GM19023 (cell line): ENCODE measurements at regions not wholly inside any gene's neighbourhood (a gene's known extent, or its start where the extent isn't known, plus 50 kb on each side); places are given as distances from the start of the nearest gene placed in this dataset.

Experiments
- ATAC-seq: cut with Tn5 transposase; IDR thresholded peaks from one replicate; pipeline ENCODE4 v1.9.1; 2021; ENCODE audit warnings: mild to moderate bottlenecking, moderate library complexity; ENCODE audit not compliant: unreplicated experiment

DNA sequence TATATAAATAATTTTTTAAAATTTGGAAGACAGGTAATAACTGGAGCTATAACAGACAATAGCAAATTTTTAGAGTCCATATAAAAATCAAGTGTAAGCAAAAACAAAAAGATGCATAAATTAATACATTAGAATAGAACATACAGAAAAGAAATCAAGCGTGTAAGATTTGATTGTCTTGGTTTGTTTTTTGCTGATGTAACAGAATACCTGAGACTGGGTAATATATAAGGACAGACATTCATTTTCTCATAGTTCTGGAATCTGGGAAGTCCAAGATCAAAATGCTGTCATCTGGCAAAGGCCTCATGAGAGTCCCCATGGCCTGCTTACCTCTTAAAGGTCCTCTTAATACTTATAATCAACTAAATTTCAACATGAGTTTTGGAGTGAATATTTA, 1010.1 kb downstream of the CDH18 start:
- no peak for ATAC-seq

DNA sequence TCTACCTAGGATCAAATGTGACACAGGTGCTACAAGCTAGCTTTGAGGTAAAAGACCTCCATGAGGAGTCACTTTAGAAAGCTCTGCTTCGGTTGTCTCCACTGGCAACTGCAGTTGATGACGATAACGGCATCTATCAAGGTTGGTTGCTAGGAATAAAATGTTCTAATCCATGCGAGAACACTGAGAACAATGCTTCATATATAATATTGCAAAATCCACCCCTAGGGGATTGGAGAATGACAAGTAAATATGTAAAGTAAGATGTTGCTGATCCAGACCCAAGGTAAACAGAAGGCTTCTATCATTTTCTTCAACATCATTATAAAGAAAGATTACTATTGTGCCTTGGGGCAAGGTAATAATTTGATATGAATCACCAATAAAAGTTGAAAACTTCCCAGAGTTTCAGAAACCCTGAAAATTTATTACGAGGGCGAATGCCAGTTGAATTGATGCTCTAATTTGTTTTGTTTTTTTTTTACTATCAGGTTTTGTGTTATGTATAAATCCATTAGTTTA, 1003.4 kb downstream of the CDH18 start:
- no peak for ATAC-seq

DNA sequence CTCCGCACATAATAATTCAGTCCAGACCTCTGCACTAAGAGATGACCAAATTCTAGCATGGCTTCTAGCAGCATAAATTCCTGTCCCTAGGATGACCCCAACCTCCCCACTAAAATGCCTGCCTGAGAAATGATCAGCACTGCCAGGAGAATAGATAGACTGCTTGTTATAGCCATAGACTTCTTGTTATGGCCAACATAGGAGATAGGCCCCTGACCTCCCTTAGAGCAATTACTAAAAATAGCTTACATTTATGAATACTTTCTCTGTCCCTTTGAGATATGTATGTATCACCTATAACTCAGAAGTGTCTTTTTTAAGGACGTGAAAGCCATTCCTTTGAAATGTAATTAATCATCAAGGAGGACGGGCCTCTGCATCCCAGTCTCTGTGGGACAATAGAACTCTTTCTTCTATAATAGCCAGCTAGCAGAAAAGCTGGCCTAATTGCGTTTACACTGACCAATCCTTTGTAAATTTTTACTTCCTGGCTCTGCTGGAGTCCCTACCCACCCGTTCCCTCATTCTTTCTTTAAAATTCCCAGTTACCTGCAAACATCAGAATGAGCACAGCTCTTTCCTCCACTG, 1002.7 kb downstream of the CDH18 start:
- ATAC-seq = no peak

DNA sequence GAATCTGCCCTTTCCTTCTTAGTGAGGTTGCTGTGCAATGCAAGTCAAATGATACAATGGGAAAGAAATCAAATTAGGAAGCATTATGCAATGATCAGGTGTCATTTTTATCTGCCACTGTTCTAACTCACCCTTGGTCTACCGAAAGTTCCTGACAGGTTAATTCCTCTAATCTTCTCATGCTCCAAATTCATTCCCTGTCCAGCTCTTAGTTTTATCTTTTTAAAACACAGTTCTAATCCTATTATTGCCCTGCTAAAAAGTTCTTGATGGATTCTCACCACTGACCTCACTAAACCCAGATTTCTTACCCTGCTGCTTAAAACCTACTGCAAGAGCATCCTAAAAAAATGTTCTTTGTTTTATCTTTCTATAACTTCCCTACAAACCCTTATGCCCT, 1000.9 kb downstream of the CDH18 start:
- ATAC-seq = no peak

DNA sequence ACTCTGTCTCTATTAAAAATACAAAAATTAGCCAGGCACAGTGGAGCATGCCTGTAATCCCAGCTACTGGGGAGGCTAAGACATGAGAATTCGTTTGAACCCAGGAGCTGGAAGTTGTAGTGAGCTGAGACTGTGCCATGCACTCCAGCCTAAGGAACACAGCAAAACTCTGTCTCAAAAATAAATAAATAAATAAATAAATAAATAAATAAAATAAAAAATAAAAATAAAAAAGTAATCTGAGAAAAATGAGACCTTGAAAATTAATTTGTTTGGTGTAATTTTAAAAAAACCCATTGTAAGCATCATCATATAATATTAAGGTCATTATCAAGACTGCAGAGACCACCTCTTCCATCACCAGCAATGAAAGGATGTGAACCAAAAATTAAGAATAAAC, 997.1 kb downstream of the CDH18 start:
- ATAC-seq = no peak

DNA sequence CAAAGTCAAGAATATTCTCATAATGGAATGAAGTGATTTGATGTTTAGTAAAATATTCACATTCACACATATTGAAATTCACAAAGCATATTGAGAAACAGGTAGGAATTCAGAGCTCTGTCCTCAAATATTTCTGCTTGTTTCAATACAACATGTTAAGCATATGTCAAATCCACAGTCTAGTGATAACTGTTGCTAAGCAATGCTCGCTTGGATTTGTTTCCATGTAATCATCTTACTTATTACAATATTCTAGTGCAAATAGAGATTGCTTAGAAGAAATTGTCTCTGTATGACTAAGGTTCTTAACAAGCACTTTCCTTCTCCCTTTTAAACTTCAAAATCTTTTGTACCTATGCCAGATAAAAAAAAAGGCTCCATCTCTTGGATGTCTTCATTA, 995.7 kb downstream of the CDH18 start:
- ATAC-seq = no peak

DNA sequence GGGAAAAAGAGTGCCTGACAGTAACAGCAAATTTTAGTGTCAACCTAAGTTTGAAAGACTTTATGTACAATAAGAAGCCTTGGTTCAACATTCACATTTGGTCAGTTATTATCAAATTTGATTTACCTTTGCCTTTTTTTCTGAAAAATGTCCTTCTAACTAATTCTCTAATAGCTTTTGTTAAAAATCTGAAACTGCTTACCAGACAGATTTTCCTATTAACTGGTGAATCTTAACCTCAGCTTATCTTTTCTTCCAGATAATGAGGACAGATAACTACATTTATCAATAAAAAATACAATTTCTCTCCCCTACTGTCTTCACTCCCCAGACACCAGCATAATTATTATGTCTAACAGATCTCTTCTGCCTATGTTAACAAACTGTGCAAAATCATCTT, 988.5 kb downstream of the CDH18 start:
- no peak for ATAC-seq

DNA sequence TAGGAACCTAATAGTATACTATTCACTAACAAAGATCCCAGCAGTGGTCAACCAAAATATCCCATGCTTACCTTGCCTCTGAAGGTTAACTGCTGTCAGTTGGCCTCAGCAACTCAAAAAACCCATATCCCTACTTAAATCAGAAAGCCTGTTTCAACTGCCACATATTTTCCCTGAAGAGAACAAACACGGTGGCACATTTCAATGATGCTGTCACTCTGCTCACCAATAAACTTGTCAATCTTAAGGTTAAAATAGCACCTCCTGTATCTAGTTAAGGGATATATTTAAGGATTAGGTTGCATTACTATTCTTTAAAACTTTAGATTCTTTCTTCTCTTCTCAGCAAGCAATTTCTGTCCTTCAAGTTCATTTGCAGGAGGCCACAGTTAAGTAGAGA, 986.9 kb downstream of the CDH18 start:
- no peak for ATAC-seq

DNA sequence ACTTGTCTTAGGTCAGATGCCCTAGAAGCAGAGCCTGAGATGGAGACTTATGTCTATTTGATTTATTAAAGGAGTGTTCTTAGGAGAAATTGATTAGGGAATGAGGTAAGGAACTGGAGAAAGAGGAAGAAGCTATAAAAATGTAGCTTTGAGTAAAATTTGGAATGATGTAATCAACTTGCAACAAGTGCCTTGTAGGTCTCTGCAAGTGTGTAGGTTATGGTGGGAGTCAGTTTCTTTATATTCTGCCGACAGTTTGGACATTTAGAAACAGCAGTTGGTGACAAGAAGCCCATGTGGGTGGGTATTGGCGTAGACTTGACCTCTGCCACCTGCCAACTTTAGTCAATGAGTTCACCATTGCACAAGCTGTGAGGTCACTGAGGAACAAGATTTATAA, 986.5 kb downstream of the CDH18 start:
- ATAC-seq = no peak

DNA sequence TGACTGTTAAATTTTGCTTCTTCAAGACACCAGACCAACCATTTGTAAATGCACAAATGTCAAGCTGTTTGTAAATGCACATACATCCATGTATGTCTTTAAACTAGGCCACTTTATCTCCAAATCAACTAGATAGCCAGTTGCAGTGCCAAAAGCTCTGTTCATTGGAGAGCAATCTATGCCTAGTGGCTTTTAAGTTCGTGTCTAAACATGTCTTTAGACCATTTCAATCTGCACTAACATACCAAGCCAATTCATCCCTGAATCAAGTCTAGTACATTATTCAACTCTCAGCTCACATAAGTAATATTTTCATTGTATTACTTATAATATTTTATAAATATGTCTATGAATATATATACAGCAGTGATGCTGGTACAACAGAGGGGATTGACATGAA, 985.9 kb downstream of the CDH18 start:
- no peak for ATAC-seq

DNA sequence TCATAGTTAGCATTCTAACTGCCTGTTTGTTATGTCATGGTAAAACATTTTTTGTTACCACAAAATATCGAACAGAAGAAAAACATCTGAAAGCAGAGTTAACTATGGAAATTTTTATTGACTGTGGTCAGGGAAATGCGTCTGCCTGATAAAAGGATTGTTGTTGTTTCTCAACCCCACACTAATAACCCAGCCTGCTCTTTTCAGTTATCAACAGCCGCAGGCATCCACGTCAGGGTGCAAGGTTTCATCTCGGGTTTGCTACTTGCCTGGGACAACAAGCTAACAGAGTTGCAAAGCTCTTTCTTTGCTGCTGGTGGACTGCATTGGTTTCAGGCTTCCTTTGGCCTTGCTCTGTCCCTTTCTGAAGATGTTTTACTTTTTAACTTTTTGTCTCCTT, 969.2 kb downstream of the CDH18 start:
- ATAC-seq = no peak

DNA sequence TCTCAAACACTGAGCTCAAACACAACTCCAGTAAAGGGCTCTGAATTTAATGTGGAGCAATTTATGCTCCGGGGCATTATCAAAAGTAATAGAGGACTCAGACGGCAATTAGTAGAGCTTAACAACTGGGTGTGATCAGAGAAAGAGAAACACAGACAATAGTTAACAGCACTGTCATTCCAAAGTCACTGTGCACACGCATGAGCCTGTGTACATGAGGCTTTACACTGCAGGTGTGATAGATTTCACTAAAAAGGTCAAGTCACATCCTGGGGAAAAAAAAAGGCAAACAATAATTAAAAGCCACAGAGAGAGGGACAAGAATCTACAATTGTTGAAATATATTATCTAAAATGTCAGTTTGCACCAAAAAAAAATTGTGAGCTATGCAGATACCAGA, 956.5 kb downstream of the CDH18 start:
- ATAC-seq = no peak

DNA sequence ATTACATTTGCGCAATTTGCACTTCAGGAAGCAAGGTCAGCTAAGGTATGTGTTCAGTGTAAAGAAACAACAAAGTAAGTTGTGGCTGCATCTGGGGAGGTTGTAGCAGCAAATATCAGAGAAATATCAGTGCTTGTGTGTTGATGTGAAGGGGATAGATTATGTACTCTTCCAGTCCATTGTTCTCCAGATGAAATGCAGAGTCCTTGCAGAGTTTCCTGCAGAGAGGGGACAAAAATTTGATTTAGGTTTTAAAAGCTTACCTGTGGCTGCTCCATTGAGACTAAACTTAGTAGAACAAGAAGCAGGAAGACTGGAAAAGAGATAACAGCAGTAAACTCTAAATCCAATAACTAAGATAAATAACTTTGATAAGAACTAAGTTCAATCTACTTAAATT, 952.2 kb downstream of the CDH18 start:
- ATAC-seq = no peak

DNA sequence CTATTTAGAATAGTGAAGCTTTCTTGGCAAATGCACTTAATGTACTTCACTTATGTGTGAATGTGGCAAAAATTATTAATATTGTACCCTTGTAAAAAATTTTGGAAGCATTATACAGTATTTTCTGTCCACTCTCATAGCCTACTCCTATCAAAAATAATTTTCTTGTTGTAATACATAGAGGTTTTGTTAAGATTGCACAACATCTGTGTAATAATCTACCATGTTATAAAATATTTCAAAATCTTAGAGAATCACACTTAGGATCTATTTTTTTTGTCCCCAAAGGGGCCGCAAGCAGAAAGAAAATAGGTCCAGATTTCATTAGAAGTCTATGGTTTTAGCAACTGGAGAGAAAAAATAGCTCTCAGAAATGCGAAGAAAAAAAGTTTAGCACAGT, 945.9 kb downstream of the CDH18 start:
- ATAC-seq = no peak

DNA sequence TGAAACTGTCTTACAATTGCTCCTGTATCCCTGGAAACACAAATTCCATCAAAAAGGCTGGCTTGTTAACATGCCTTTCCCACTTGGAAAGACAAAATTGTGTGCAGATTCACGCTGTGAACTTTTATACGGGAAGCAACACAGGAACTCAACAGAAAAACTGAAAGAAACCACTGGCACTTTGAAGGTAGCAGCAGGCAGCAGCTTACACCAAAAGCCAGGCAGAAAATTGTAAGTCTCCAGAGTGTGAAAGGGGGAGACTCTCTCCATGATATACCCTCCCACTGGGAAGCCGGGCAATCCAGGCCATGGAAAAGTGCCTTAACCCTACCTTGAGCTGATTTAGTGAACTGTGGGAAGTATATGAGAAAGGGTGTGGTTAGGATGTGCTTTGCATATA, 943.7 kb downstream of the CDH18 start:
- ATAC-seq = no peak

DNA sequence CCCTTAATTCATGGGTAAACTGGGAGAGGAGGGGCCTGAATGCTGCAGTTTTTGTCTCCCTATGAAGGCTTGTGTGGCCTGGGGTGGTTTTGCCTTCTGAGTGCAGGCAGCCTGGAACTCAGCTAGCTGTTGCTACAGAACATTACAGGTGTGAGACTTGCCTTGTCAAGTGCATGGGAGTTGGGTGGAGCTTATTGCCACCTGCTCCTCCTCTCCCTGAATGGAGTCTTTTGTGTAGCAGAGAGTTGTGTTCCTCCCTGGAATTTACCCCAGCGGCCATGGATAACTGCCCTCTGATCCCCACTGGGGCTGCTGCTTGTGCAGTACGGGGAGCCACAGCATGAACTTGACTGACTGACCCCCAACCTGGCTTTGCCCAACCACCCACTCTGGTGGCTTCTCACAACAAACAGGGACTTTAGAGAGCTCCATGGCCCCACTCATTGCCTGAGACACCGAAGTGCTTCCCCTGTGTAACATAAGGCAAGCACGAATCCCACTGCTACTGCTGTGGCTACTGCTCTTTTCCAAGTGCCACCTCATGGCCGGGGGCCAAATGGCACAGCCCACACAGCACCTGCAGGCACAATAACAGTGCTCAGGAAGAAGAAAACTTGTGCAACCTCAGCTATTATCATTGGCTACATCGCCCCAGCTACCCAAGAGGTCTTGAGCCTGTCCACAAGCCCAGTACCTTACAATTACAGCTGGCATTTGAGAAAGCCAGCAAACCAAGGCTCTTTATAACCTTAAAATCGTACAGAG, 942.9 kb downstream of the CDH18 start:
- ATAC-seq = no peak

DNA sequence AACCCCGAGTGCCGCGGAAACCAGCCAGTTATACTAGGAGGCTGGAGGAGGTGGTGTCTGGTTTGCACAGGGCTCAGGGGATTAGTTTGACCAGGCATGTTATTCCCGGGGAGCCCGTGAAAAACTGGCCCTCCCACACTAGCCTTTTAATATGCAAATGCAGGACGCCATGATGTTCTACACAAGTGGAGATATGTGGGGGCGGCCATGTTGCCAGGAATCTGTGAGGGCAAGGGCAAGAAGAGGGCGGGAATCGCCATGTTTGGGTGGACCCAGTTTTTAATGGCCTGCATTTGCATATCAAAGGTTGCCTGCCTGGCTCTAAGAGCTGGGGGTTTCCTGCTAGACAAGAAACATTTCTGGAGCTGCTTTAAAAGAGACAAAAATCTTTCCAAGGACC, 940.7 kb downstream of the CDH18 start:
- ATAC-seq = no peak

DNA sequence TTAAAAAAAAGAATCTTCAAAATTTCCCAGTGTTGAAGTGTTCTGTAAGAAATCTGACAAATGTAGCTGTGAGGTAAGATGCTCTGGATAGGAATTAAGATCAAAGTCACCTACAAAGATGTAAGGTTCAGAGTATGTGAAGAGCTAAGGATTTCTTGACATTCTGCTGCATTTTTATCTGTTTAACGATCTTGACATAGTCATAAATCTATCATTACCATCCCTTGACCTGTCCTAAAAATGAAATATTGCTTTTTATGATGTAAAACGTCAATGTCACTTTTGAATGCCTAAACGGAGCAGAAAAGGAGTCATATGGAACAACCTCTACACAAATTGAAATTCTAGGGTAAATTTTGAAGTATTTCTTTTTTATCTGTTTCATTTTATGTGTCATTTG, 939.3 kb downstream of the CDH18 start:
- ATAC-seq = no peak

DNA sequence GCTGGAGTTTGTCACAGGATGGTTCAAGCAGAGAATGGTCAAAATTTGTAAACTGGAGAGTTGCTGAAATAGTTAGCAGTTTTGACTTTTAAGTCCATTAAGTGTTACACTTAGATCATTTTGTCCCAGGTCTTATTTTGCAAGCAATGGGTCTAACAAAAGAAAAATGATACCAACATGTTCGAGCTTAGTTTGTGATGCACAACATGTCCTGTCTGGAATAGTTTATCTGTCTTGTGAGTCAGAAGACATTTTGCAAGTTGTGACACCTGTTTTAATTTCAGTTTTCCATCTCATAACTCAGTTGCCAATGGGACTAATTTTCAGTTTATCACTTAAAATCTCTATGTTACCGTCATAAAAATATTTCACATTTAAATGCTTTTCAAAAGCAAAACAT, 929.8 kb downstream of the CDH18 start:
- ATAC-seq = no peak

DNA sequence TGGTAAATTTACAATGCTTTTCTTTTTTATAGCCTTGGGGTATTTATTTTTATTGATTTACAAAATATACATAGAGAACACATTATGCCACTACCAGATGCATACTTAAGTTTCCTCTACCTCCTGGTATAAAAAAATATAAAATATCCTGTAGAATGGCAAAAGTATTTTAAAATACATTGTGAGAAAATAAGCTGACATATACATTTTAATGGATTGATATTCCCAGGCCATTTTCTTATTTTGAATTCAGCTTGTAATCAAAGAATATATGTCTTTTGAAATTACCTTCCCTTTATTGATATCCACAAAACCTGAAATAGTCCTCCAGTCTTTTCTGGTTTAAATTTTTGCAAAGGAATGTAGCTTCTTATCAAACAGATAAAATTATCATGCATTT, 923.9 kb downstream of the CDH18 start:
- ATAC-seq = no peak

DNA sequence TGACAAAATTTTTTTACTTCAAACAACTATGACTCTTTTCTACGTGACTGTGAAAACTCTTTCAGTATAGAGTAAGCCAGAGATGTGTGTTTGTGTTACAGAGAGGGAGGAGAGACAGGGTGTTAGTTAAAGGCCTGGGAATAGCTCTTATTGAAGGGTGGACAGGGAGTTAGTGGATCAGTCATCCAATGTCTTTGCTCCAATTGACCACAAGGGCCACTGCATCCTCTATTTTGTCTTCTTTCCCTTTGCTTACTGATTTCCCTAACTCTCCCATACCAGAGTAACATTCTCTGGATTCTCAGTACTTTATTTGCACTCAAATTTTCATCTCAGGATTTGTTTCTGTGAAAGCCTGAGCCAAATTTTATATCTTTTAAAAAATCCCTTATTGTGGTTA, 920.3 kb downstream of the CDH18 start:
- ATAC-seq = no peak

DNA sequence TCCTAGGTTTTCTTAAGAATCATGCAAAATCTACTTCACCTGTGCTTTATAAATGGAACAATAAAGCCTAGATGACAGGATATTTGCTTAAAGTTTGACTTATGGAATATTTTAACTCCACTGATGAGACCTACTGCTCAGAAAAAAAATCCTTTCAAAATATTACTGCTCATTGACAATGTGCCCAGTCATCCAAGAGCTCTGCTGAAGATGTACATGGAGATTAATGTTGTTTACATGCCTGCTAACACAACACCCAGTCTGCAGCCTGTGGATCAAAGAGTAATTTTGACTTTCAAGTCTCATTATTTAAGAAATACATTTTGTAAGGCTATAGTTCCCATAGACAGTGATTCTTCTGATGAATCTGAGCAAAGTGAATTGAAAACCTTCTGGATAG, 889.6 kb downstream of the CDH18 start:
- ATAC-seq = no peak

DNA sequence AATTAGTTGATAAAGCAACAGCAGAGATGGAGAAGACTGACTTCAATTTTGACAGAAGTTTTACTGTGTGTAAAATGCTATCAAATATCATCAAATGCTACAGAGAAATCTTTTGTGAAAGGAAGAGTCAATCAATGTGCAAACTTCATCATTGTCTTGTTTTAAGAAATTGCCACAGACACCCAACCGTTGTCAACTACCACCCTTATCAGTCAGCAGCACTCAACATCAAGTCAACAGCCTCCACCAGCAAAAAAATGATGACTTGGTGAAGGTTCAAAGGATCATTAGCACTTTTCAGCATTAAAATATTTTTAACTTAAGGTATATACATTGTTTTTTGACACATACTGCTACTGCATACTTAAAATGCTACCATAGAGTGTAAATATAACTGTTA, 888.8 kb downstream of the CDH18 start:
- ATAC-seq = no peak
